ENCODE measurements at regions not wholly inside any gene's neighbourhood (a gene's known extent, or its start where the extent isn't known, plus 50 kb on each side); places are given as distances from the start of the nearest gene placed in this dataset.

GRCh38 chr21:16005996-16006395, 276.2 kb downstream of the USP25 start:
- no peak overlapping the region for H3K4me3 ChIP-seq (ENCODE audit: control insufficient read depth, low read depth, low read length)
- TF ChIP-seq CTCF (conservative IDR thresholded peaks at IDR 0.05; ENCODE audit: control insufficient read depth, insufficient read depth, low read depth, low read length) = no peak
- DNase-seq (ENCODE audit: low read depth) = no peak

GRCh38 chr21:16007943-16008342, 278.2 kb downstream of the USP25 start:
- DNase-seq (ENCODE audit: low read depth) = no peak
- no peak overlapping the region for H3K4me3 ChIP-seq (ENCODE audit: control insufficient read depth, low read depth, low read length)
- TF ChIP-seq CTCF (conservative IDR thresholded peaks at IDR 0.05; ENCODE audit: control insufficient read depth, insufficient read depth, low read depth, low read length) = no peak

GRCh38 chr21:16011719-16012118, 281.9 kb downstream of the USP25 start:
- no peak for TF ChIP-seq CTCF (conservative IDR thresholded peaks at IDR 0.05; ENCODE audit: control insufficient read depth, insufficient read depth, low read depth, low read length)
- no peak for DNase-seq (ENCODE audit: low read depth)
- no peak overlapping the region for H3K4me3 ChIP-seq (ENCODE audit: control insufficient read depth, low read depth, low read length)

- no peak for DNase-seq (ENCODE audit: low read depth)
- no peak for TF ChIP-seq CTCF (conservative IDR thresholded peaks at IDR 0.05; ENCODE audit: control insufficient read depth, insufficient read depth, low read depth, low read length)
- no peak overlapping the region for H3K4me3 ChIP-seq (ENCODE audit: control insufficient read depth, low read depth, low read length)
Measured at GRCh38 chr21:16013570-16013969, 283.8 kb downstream of the USP25 start.

GRCh38 chr21:16020878-16021277, 291.1 kb downstream of the USP25 start:
- H3K4me3 ChIP-seq (ENCODE audit: control insufficient read depth, low read depth, low read length) = no peak overlapping the region
- TF ChIP-seq CTCF (conservative IDR thresholded peaks at IDR 0.05; ENCODE audit: control insufficient read depth, insufficient read depth, low read depth, low read length) = no peak
- DNase-seq (ENCODE audit: low read depth) = no peak

GRCh38 chr21:16022116-16022515, 292.3 kb downstream of the USP25 start:
- no peak for DNase-seq (ENCODE audit: low read depth)
- TF ChIP-seq CTCF (conservative IDR thresholded peaks at IDR 0.05; ENCODE audit: control insufficient read depth, insufficient read depth, low read depth, low read length) = no peak
- no peak overlapping the region for H3K4me3 ChIP-seq (ENCODE audit: control insufficient read depth, low read depth, low read length)

GRCh38 chr21:16022921-16023320, 293.1 kb downstream of the USP25 start:
- no peak overlapping the region for H3K4me3 ChIP-seq (ENCODE audit: control insufficient read depth, low read depth, low read length)
- DNase-seq (ENCODE audit: low read depth) = no peak
- TF ChIP-seq CTCF (conservative IDR thresholded peaks at IDR 0.05; ENCODE audit: control insufficient read depth, insufficient read depth, low read depth, low read length) = no peak

Measured in fibroblast of mammary gland (primary cell).